Islet of Langerhans (tissue), 1 donor: ENCODE measurements at regions not wholly inside any gene's neighbourhood (a gene's known extent, or its start where the extent isn't known, plus 50 kb on each side); places are given as distances from the start of the nearest gene placed in this dataset.

Experiments
- FAIRE-seq: peaks from one replicate; lab custom pipeline; 2011; peaks lifted over from hg19 to GRCh38; lab: Jason Lieb, UNC

GRCh38 chr6:209432-210103 lies 82.7 kb upstream of the DUSP22 start:
- FAIRE-seq, result no peak

- FAIRE-seq, result no peak
Observed at GRCh38 chr6:210104-210456, 82.2 kb upstream of the DUSP22 start.

GRCh38 chr6:210778-211374 lies 81.4 kb upstream of the DUSP22 start:
- FAIRE-seq, result no peak

GRCh38 chr6:211871-212497 lies 80.3 kb upstream of the DUSP22 start:
- no peak for FAIRE-seq

- FAIRE-seq, result no peak
Observed at GRCh38 chr6:213284-213683, 79.0 kb upstream of the DUSP22 start.

GRCh38 chr6:214428-214827 lies 77.9 kb upstream of the DUSP22 start:
- no peak for FAIRE-seq

GRCh38 chr6:215335-216034 lies 76.8 kb upstream of the DUSP22 start:
- FAIRE-seq, result no peak

GRCh38 chr6:217048-217659 lies 75.1 kb upstream of the DUSP22 start:
- FAIRE-seq, result no peak

- FAIRE-seq, result no peak
Observed at GRCh38 chr6:218153-219018, 73.9 kb upstream of the DUSP22 start.

GRCh38 chr6:219019-219570 lies 73.2 kb upstream of the DUSP22 start:
- FAIRE-seq, result no peak

- FAIRE-seq, result no peak
Observed at GRCh38 chr6:219641-220198, 72.6 kb upstream of the DUSP22 start.

- FAIRE-seq, result no peak
Observed at GRCh38 chr6:220312-220711, 72.0 kb upstream of the DUSP22 start.

- no peak for FAIRE-seq
Observed at GRCh38 chr6:220721-221475, 71.4 kb upstream of the DUSP22 start.

GRCh38 chr6:221531-222349 lies 70.5 kb upstream of the DUSP22 start:
- FAIRE-seq, result no peak

GRCh38 chr6:222468-222867 lies 69.8 kb upstream of the DUSP22 start:
- no peak for FAIRE-seq

GRCh38 chr6:223136-223535 lies 69.2 kb upstream of the DUSP22 start:
- FAIRE-seq, result no peak

GRCh38 chr6:223763-224162 lies 68.5 kb upstream of the DUSP22 start:
- no peak for FAIRE-seq

GRCh38 chr6:224350-224749 lies 67.9 kb upstream of the DUSP22 start:
- no peak for FAIRE-seq

GRCh38 chr6:225121-225721 lies 67.1 kb upstream of the DUSP22 start:
- FAIRE-seq, result no peak
